GM23338 (cell line): ENCODE measurements at regions not wholly inside any gene's neighbourhood (a gene's known extent, or its start where the extent isn't known, plus 50 kb on each side); places are given as distances from the start of the nearest gene placed in this dataset.

ENCODE experiments used
- ATAC-seq: fragments of 200-7000 bp; cut with Tn5 transposase; 3 replicates; pipeline ENCODE4 v1.9.1; 2020
- DNase-seq: peaks from one replicate; pipeline ENCODE4 v3.0.0-alpha.2; 2015; ENCODE audit warnings: low spot score
- H2AFZ ChIP-seq: fragments of 200-600 bp; sonication (generic); 2 replicates; pipeline ENCODE4 v1.8.0; 2016; ENCODE audit warnings: antibody characterized with exemption, mild to moderate bottlenecking, moderate library complexity
- H3F3A ChIP-seq: fragments of 200-600 bp; sonication (generic); replicated peaks from 2 replicates; pipeline ENCODE4 v1.8.0; 2017; ENCODE audit warnings: antibody characterized with exemption, mixed run types, low read depth
- H3K27ac ChIP-seq: fragments of 200-600 bp; sonication (generic); 2 replicates; pipeline ENCODE4 v1.6.1; 2016; ENCODE audit warnings: low read depth
- H3K27me3 ChIP-seq: fragments of 200-600 bp; sonication (generic); 2 replicates; pipeline ENCODE4 v1.8.0; 2016; ENCODE audit warnings: mild to moderate bottlenecking, mixed run types, moderate library complexity; ENCODE audit not compliant: insufficient read depth
- H3K36me3 ChIP-seq: fragments of 200-600 bp; sonication (generic); 2 replicates; pipeline ENCODE4 v1.8.0; 2016; ENCODE audit warnings: mild to moderate bottlenecking; ENCODE audit not compliant: insufficient read depth
- H3K4me1 ChIP-seq: fragments of 200-600 bp; sonication (generic); 2 replicates; pipeline ENCODE4 v1.8.0; 2016; ENCODE audit warnings: mild to moderate bottlenecking, moderate library complexity; ENCODE audit not compliant: insufficient read depth
- H3K4me2 ChIP-seq: fragments of 200-600 bp; sonication (generic); 2 replicates; pipeline ENCODE4 v1.7.1; 2017; ENCODE audit warnings: mixed run types
- H3K4me3 ChIP-seq: fragments of 200-600 bp; sonication (generic); 2 replicates; pipeline ENCODE4 v1.6.1; 2016; ENCODE audit warnings: mixed run types
- H3K79me2 ChIP-seq: fragments of 200-600 bp; sonication (generic); replicated peaks from 2 replicates; pipeline ENCODE4 v1.8.0; 2017; ENCODE audit warnings: mild to moderate bottlenecking; ENCODE audit not compliant: insufficient read depth
- H3K9me2 ChIP-seq: fragments of 200-600 bp; sonication (generic); 2 replicates; pipeline ENCODE4 v1.8.0; 2017; ENCODE audit not compliant: insufficient read depth
- H4K20me1 ChIP-seq: fragments of 200-600 bp; sonication (generic); replicated peaks from 2 replicates; pipeline ENCODE4 v1.8.0; 2017; ENCODE audit warnings: mild to moderate bottlenecking; ENCODE audit not compliant: insufficient read depth
- H3K27ac Mint-ChIP-seq: 2 replicates; pipeline ENCODE4 v1.8.0; 2020; ENCODE audit warnings: inconsistent platforms, mild to moderate bottlenecking, moderate library complexity, mixed read lengths
- H3K27me3 Mint-ChIP-seq: 3 replicates; pipeline ENCODE4 v1.8.0; 2022; ENCODE audit warnings: low read depth, mild to moderate bottlenecking, moderate library complexity, mixed read lengths, inconsistent platforms; ENCODE audit not compliant: insufficient read depth, poor library complexity
- H3K36me3 Mint-ChIP-seq: 3 replicates; pipeline ENCODE4 v1.8.0; 2021; ENCODE audit warnings: low read depth, mild to moderate bottlenecking, inconsistent platforms, moderate library complexity, mixed read lengths
- H3K4me1 Mint-ChIP-seq: 3 replicates; pipeline ENCODE4 v1.8.0; 2020; ENCODE audit warnings: mild to moderate bottlenecking, inconsistent platforms, mixed read lengths
- H3K4me3 Mint-ChIP-seq: 3 replicates; pipeline ENCODE4 v1.8.0; 2021; ENCODE audit warnings: moderate library complexity, mild to moderate bottlenecking, inconsistent platforms, mixed read lengths
- H3K9me3 Mint-ChIP-seq: 3 replicates; pipeline ENCODE4 v1.8.0; 2020; ENCODE audit warnings: moderate library complexity, mild to moderate bottlenecking, inconsistent platforms, mixed read lengths
- CTCF ChIP-seq, 2 experiments: fragments of 200-600 bp in 1 of 2; sonication (generic) in 1 of 2; conservative IDR thresholded peaks; 2 replicates each; pipeline versions ENCODE4 v1.5.1 to v1.6.1; 2016 to 2017; ENCODE audit warnings: antibody characterized with exemption in 2 of 2, low read depth in 2 of 2, mild to moderate bottlenecking in 2 of 2, moderate library complexity in 1 of 2
- ETS1 ChIP-seq: IDR thresholded peaks from 2 replicates; pipeline ENCODE4 v1.6.1; 2016; ENCODE audit warnings: antibody characterized with exemption
- EZH2 ChIP-seq: fragments of 200-600 bp; sonication (generic); IDR thresholded peaks from one replicate; pipeline ENCODE4 v1.8.0; 2017; ENCODE audit warnings: antibody characterized with exemption, mild to moderate bottlenecking, low read depth; ENCODE audit not compliant: unreplicated experiment
- JUNB ChIP-seq: IDR thresholded peaks from one replicate; pipeline ENCODE4 v1.6.1; 2016; ENCODE audit warnings: antibody characterized with exemption; ENCODE audit not compliant: unreplicated experiment
- NANOG ChIP-seq: IDR thresholded peaks from 2 replicates; pipeline ENCODE4 v1.6.1; 2016; ENCODE audit warnings: antibody characterized with exemption, borderline replicate concordance
- REST ChIP-seq: IDR thresholded peaks from one replicate; pipeline ENCODE4 v1.6.1; 2018; ENCODE audit warnings: antibody characterized with exemption; ENCODE audit not compliant: unreplicated experiment
- STAT1 ChIP-seq: IDR thresholded peaks from one replicate; pipeline ENCODE4 v1.6.1; 2016; ENCODE audit warnings: antibody characterized with exemption; ENCODE audit not compliant: unreplicated experiment
- ZNF114 ChIP-seq: fragments of 250-450 bp; sonication (Bioruptor Pico); IDR thresholded peaks from 2 replicates; pipeline ENCODE4 v1.5.0; 2020; ENCODE audit warnings: mild to moderate bottlenecking, moderate library complexity
- ZNF331 ChIP-seq: fragments of 250-450 bp; sonication (Bioruptor Pico); IDR thresholded peaks from 2 replicates; pipeline ENCODE4 v1.5.0; 2020; ENCODE audit warnings: low read depth, mild to moderate bottlenecking, moderate library complexity

GRCh38 chr9:124139001-124139400 is 118.7 kb upstream of the NEK6 start:
- no peaks in the 10 kb centered on the region for H3K27me3 ChIP-seq
- no peaks in the 10 kb centered on the region for H3K79me2 ChIP-seq
- H4K20me1 ChIP-seq, result no peaks in the 10 kb centered on the region
- Mint-ChIP-seq H3K36me3 (no peaks in the 10 kb centered on the region), H3K27me3 (peaks cover 4% of the 10 kb centered on the region), H3K4me1 (peaks cover 2% of the 10 kb centered on the region; the same call in 1 of the 3 replicates), H3K27ac (no peak overlapping the region), H3K4me3 (no peak overlapping the region), H3K9me3 (no peaks in the 10 kb centered on the region)
- ATAC-seq (no peak), DNase-seq (no peak)
- TF ChIP-seq ZNF331 (no peak), ETS1 (no peak), NANOG (no peak), REST (no peak), EZH2 (no peak), JUNB (no peak), STAT1 (no peak), ZNF114 (no peak), CTCF (conservative IDR thresholded peaks at IDR 0.05; ENCODE audit: low read depth in 2 of 2) (no peak)
- H3K27ac ChIP-seq, result no peak overlapping the region
- H2AFZ ChIP-seq, result no peak overlapping the region
- H3K9me2 ChIP-seq, result no peaks in the 10 kb centered on the region
- no peaks in the 10 kb centered on the region for H3K36me3 ChIP-seq
- H3F3A ChIP-seq, result no peaks in the 10 kb centered on the region
- H3K4me1 ChIP-seq, result no peaks in the 10 kb centered on the region
- H3K4me2 ChIP-seq, result no peak overlapping the region
- no peak overlapping the region for H3K4me3 ChIP-seq

- Mint-ChIP-seq H3K27ac (no peak overlapping the region), H3K36me3 (no peaks in the 10 kb centered on the region), H3K4me3 (no peak overlapping the region), H3K9me3 (no peaks in the 10 kb centered on the region), H3K27me3 (peaks cover 6% of the 10 kb centered on the region), H3K4me1 (peaks cover 2% of the 10 kb centered on the region; the same call in 1 of the 3 replicates)
- H3K9me2 ChIP-seq, result no peaks in the 10 kb centered on the region
- no peak overlapping the region for H3K27ac ChIP-seq
- H2AFZ ChIP-seq, result no peak overlapping the region
- no peak for DNase-seq
- no peaks in the 10 kb centered on the region for H3K4me1 ChIP-seq
- no peak overlapping the region for H3K4me2 ChIP-seq
- H3K27me3 ChIP-seq, result no peaks in the 10 kb centered on the region
- H4K20me1 ChIP-seq, result no peaks in the 10 kb centered on the region
- H3F3A ChIP-seq, result no peaks in the 10 kb centered on the region
- H3K4me3 ChIP-seq, result no peak overlapping the region
- H3K36me3 ChIP-seq, result no peaks in the 10 kb centered on the region
- no peak for ATAC-seq
- no peaks in the 10 kb centered on the region for H3K79me2 ChIP-seq
- no peak for TF ChIP-seq NANOG
- TF ChIP-seq STAT1, result no peak
- TF ChIP-seq JUNB, result no peak
- no peak for TF ChIP-seq ETS1
Observed at GRCh38 chr9:124140941-124141568, 116.7 kb upstream of the NEK6 start.
